HL-60 (cell line): ENCODE measurements at regions not wholly inside any gene's neighbourhood (a gene's known extent, or its start where the extent isn't known, plus 50 kb on each side); places are given as distances from the start of the nearest gene placed in this dataset.

Experiments
- DNase-seq, 2 experiments: peaks; one replicate each; pipeline ENCODE4 v3.0.0-alpha.2; 2010 to 2020; ENCODE audit warnings: low read depth in 1 of 2, low spot score in 1 of 2
- H3K27ac ChIP-seq: fragments of 250-450 bp; sonication (Bioruptor Pico); replicated peaks from 2 replicates; pipeline ENCODE4 v1.5.1; 2020; ENCODE audit warnings: mild to moderate bottlenecking, moderate library complexity
- H3K27me3 ChIP-seq: fragments of 250-450 bp; sonication (Bioruptor Pico); 2 replicates; pipeline ENCODE4 v1.5.1; 2021; ENCODE audit warnings: mild to moderate bottlenecking, moderate library complexity; ENCODE audit not compliant: insufficient read depth, poor library complexity, severe bottlenecking
- H3K4me3 ChIP-seq: replicated peaks from 2 replicates; pipeline ENCODE4 v1.5.1; 2011; ENCODE audit warnings: mild to moderate bottlenecking, control low read depth, low read length; ENCODE audit not compliant: insufficient read depth
- GABPA ChIP-seq: IDR thresholded peaks from 2 replicates; pipeline ENCODE4 v1.6.1; 2012; ENCODE audit warnings: low read depth
- POLR2AphosphoS5 ChIP-seq: IDR thresholded peaks from 2 replicates; pipeline ENCODE4 v1.6.1; 2012; ENCODE audit warnings: low read depth
- SPI1 ChIP-seq: IDR thresholded peaks from 2 replicates; pipeline ENCODE4 v1.6.1; 2012; ENCODE audit warnings: low read depth, mild to moderate bottlenecking, borderline replicate concordance
- TF ChIP-seq, protein P1 (sequence below): IDR thresholded peaks from 2 replicates; pipeline ENCODE4 v1.6.1; 2012; ENCODE audit warnings: low read depth; ENCODE audit not compliant: insufficient replicate concordance
- TF ChIP-seq, protein P2 (sequence below): IDR thresholded peaks from one replicate; pipeline ENCODE4 v1.5.1; 2011; ENCODE audit warnings: low read length, control low read depth, inconsistent platforms; ENCODE audit not compliant: insufficient read depth

DNA sequence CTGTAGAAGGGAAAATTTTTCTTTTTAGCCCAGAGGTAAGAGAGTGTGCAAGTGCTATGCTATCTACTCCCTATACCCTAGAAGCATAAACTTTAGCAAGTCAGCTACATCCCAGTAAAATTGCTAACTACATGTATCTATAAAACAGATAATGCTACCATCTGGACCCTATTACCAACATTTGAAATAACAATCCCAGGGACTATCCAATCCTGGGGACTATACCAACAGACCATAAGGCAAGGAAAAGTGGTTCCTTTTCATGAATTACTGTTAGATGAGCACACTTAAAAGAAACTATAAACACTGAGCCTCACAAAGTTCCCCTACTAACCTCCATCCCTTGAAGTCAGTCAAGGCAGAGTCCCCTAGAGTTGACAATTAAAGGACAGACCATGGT lies 213.6 kb upstream of the VEGFC start:
- Histone ChIP-seq H3K27ac (no peak overlapping the region), H3K27me3 (no peaks in the 10 kb centered on the region), H3K4me3 (no peak overlapping the region)
- DNase-seq = no peak
- TF ChIP-seq SPI1 (no peak), POLR2AphosphoS5 (no peak), GABPA (no peak)
- TF ChIP-seq, protein P1, sequence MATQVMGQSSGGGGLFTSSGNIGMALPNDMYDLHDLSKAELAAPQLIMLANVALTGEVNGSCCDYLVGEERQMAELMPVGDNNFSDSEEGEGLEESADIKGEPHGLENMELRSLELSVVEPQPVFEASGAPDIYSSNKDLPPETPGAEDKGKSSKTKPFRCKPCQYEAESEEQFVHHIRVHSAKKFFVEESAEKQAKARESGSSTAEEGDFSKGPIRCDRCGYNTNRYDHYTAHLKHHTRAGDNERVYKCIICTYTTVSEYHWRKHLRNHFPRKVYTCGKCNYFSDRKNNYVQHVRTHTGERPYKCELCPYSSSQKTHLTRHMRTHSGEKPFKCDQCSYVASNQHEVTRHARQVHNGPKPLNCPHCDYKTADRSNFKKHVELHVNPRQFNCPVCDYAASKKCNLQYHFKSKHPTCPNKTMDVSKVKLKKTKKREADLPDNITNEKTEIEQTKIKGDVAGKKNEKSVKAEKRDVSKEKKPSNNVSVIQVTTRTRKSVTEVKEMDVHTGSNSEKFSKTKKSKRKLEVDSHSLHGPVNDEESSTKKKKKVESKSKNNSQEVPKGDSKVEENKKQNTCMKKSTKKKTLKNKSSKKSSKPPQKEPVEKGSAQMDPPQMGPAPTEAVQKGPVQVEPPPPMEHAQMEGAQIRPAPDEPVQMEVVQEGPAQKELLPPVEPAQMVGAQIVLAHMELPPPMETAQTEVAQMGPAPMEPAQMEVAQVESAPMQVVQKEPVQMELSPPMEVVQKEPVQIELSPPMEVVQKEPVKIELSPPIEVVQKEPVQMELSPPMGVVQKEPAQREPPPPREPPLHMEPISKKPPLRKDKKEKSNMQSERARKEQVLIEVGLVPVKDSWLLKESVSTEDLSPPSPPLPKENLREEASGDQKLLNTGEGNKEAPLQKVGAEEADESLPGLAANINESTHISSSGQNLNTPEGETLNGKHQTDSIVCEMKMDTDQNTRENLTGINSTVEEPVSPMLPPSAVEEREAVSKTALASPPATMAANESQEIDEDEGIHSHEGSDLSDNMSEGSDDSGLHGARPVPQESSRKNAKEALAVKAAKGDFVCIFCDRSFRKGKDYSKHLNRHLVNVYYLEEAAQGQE = no peak
- TF ChIP-seq, protein P2, sequence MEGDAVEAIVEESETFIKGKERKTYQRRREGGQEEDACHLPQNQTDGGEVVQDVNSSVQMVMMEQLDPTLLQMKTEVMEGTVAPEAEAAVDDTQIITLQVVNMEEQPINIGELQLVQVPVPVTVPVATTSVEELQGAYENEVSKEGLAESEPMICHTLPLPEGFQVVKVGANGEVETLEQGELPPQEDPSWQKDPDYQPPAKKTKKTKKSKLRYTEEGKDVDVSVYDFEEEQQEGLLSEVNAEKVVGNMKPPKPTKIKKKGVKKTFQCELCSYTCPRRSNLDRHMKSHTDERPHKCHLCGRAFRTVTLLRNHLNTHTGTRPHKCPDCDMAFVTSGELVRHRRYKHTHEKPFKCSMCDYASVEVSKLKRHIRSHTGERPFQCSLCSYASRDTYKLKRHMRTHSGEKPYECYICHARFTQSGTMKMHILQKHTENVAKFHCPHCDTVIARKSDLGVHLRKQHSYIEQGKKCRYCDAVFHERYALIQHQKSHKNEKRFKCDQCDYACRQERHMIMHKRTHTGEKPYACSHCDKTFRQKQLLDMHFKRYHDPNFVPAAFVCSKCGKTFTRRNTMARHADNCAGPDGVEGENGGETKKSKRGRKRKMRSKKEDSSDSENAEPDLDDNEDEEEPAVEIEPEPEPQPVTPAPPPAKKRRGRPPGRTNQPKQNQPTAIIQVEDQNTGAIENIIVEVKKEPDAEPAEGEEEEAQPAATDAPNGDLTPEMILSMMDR = no peak

DNA sequence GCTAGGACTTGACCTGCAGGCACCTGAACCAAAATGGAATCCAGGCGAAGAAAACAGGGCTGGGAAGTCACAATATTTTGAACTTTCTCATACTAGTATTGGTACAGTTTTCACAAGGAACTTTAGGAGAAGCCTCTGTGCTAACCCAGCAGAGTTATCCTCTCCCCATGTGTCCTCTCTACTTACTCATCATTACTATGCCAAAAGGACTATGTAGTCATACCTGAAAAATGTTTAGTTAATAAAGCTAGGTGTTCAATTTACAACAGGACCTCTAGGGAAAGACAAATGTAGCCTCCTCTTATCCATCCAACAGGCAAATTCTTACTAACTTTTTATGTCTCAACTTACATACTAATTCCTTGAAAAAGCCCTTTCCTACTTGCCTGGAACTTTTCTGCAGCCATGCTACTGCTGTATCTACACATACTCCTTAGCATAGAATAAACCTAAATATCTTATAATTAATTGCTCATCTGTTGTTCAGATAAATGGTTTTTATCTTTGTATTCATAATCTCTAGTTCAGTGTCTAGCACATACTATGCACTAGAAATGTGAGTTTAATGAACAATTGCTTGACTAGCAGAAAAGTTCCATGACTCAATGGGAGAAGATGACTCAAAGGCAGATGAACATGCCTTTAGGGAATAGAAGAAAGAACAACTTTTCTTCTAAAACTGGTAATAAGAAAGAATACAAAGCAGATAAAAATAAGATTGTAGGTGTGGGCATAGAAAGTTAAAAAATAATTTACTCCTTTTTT lies 215.5 kb upstream of the VEGFC start:
- Histone ChIP-seq H3K27me3 (no peaks in the 10 kb centered on the region), H3K4me3 (no peak overlapping the region), H3K27ac (no peak overlapping the region)
- TF ChIP-seq POLR2AphosphoS5 (no peak), SPI1 (no peak), GABPA (no peak)
- TF ChIP-seq, protein P2 = no peak
- TF ChIP-seq, protein P1 = no peak
- no peak for DNase-seq

DNA sequence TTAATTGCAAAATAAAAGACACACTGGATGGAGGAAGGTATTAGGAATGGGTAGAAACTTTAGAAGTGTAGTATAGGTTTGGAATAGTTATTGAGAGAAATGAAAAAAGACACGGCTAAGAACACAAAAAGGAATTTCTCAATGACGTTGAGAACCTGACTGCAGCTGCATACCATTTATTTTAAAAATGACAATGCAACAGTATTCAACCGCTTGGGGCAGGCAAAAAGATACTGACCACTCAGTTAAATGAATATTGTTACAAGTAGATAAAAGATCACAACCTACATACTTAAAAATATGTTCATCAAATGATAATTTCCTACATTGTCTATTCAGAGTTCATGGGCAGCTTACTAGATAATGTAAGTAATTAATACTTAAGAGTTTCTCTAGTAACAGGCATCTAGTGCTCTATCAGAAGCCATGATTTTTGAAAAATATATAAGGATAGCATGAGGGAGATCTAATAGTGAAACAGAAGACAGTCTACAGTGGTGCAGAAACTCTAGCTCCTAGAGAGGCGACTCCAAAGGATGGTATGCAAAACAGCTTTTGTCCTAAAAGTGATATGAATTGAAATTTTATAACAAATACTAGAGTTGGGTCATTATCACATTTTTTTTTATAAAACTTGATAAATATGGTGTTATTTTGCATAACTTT lies 216.2 kb upstream of the VEGFC start:
- DNase-seq = no peak
- Histone ChIP-seq H3K4me3 (no peak overlapping the region), H3K27ac (no peak overlapping the region), H3K27me3 (no peaks in the 10 kb centered on the region)
- no peak for TF ChIP-seq SPI1
- TF ChIP-seq, protein P1 = no peak
- TF ChIP-seq, protein P2 = no peak
